ENCODE measurements at regions not wholly inside any gene's neighbourhood (a gene's known extent, or its start where the extent isn't known, plus 50 kb on each side); places are given as distances from the start of the nearest gene placed in this dataset.

- no peak overlapping the region for H3K4me3 ChIP-seq (replicated peaks in 1 of 3; ENCODE audit: insufficient read depth in 1 of 3, low read depth in 1 of 3, low read length in 3 of 3)
- BruUV-seq (replicated peaks) = no TSS peak
- POLR2A ChIA-PET = no interaction called here
Observed at GRCh38 chr3:25019506-25019905, 408.6 kb upstream of the RARB start.

More at GRCh38 chr3:25019506-25019905, 408.6 kb upstream of the RARB start:
- no peaks in the 10 kb centered on the region for H3K36me3 ChIP-seq (ENCODE audit: control insufficient read depth in 2 of 2, extremely low read depth in 1 of 2, insufficient read depth in 2 of 2, low read length in 2 of 2)
- H3K79me2 ChIP-seq (ENCODE audit: control insufficient read depth, insufficient read depth, low read length) = no peaks in the 10 kb centered on the region
- dilution Hi-C loops (cut with MboI; ENCODE audit: extremely low pct_ligation_motif_present, low sequenced_read_pairs) (no loop called here), intact Hi-C loops (cut with micrococcal nuclease) (no loop called here)
- no peaks in the 10 kb centered on the region for H3K9me3 ChIP-seq (replicated peaks; ENCODE audit: control insufficient read depth, insufficient read depth, low read length)
- FAIRE-seq (no peak), DNase-seq (ENCODE audit: low read depth, low spot score) (no peak)
- no peak overlapping the region for H3K9ac ChIP-seq (replicated peaks; ENCODE audit: extremely low read depth, insufficient read depth, low read length)
- H3K4me2 ChIP-seq (ENCODE audit: insufficient read depth, low read length) = no peak overlapping the region
- no peaks in the 10 kb centered on the region for H4K20me1 ChIP-seq (replicated peaks; ENCODE audit: control insufficient read depth, extremely low read depth, insufficient read depth, low read length)
- H3K27ac ChIP-seq (ENCODE audit: insufficient read depth, low read depth, low read length) = no peak overlapping the region
- no peaks in the 10 kb centered on the region for H3K27me3 ChIP-seq (ENCODE audit: control insufficient read depth in 2 of 2, insufficient read depth in 2 of 2, low read length in 2 of 2)
- no peaks in the 10 kb centered on the region for H3K4me1 ChIP-seq (ENCODE audit: control insufficient read depth, extremely low read depth, insufficient read depth, low read length)
- no peaks in the 10 kb centered on the region for H3K9me1 ChIP-seq (replicated peaks; ENCODE audit: control insufficient read depth, extremely low read depth, insufficient read depth, low read length)
- CTCF ChIA-PET = interaction anchor here (1.2 to 1.7 kb wide), 3 partner anchors 14 to 575 kb away, joined by 4 to 9 read pairs (median 8); no protein-coding TSS in a partner anchor
- TF ChIP-seq MYC (IDR thresholded peaks at IDR 0.05; ENCODE audit: low read depth, low read length) = no peak
- TF ChIP-seq POLR2AphosphoS5 (IDR thresholded peaks at IDR 0.05; ENCODE audit: insufficient read depth, low read depth, low read length) = no peak
- no peak for TF ChIP-seq GATA2 (IDR thresholded peaks at IDR 0.05; ENCODE audit: insufficient read depth, insufficient read length, low read depth, low read length)
- no peak for TF ChIP-seq JUN (IDR thresholded peaks at IDR 0.05; ENCODE audit: borderline replicate concordance, insufficient read depth, insufficient read length, low read depth)
- TF ChIP-seq CTCF (IDR thresholded peaks at IDR 0.05; ENCODE audit: extremely low read depth in 1 of 2, insufficient read depth in 1 of 2, low read depth in 1 of 2, low read length in 2 of 2) = no peak
- no peak for TF ChIP-seq POLR2A (IDR thresholded peaks at IDR 0.05; ENCODE audit: low read depth, low read length)
- no peak for TF ChIP-seq MAX (IDR thresholded peaks at IDR 0.05; ENCODE audit: insufficient read depth, insufficient read length)
- no peak for TF ChIP-seq EZH2 (IDR thresholded peaks at IDR 0.05; ENCODE audit: borderline replicate concordance, low read depth, low read length, severe bottlenecking)
- TF ChIP-seq FOS (IDR thresholded peaks at IDR 0.05; ENCODE audit: borderline replicate concordance, insufficient read depth, low read length) = no peak
- no peak overlapping the region for H2AFZ ChIP-seq (ENCODE audit: low read depth, low read length)

All from endothelial cell of umbilical vein (primary cell).